WTC11 (cell line): ENCODE measurements at regions not wholly inside any gene's neighbourhood (a gene's known extent, or its start where the extent isn't known, plus 50 kb on each side); places are given as distances from the start of the nearest gene placed in this dataset.

Experiments used
- CREM ChIP-seq: sonication (generic); formaldehyde crosslinking; IDR thresholded peaks from 2 replicates; pipeline ENCODE4 v1.8.1; 2022; ENCODE audit warnings: mild to moderate bottlenecking, missing genetic modification reagents, moderate library complexity
- ZNF416 ChIP-seq: fragments of 250-450 bp; sonication (Bioruptor Pico); IDR thresholded peaks from 2 replicates; pipeline ENCODE4 v1.9.0; 2021; ENCODE audit warnings: mild to moderate bottlenecking, inconsistent platforms
- TF ChIP-seq, protein P1 (sequence below): fragments of 200-600 bp; IDR thresholded peaks from 2 replicates; pipeline ENCODE4 v1.8.0; 2022; ENCODE audit warnings: antibody characterized with exemption

- TF ChIP-seq ZNF416 (CRISPR knock-in tag) (no peak), CREM (CRISPR knock-in tag) (no peak)
- TF ChIP-seq, protein P1, sequence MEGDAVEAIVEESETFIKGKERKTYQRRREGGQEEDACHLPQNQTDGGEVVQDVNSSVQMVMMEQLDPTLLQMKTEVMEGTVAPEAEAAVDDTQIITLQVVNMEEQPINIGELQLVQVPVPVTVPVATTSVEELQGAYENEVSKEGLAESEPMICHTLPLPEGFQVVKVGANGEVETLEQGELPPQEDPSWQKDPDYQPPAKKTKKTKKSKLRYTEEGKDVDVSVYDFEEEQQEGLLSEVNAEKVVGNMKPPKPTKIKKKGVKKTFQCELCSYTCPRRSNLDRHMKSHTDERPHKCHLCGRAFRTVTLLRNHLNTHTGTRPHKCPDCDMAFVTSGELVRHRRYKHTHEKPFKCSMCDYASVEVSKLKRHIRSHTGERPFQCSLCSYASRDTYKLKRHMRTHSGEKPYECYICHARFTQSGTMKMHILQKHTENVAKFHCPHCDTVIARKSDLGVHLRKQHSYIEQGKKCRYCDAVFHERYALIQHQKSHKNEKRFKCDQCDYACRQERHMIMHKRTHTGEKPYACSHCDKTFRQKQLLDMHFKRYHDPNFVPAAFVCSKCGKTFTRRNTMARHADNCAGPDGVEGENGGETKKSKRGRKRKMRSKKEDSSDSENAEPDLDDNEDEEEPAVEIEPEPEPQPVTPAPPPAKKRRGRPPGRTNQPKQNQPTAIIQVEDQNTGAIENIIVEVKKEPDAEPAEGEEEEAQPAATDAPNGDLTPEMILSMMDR: no peak
Observed at GRCh38 chr6:71043902-71044301, 87.0 kb upstream of the B3GAT2 start.
